ENCODE measurements at regions not wholly inside any gene's neighbourhood (a gene's known extent, or its start where the extent isn't known, plus 50 kb on each side); places are given as distances from the start of the nearest gene placed in this dataset.

GRCh38 chr7:110142939-110143526, 947.9 kb upstream of the LRRN3 start:
- H3K36me3 ChIP-seq (ENCODE audit: control insufficient read depth in 2 of 2, insufficient read depth in 1 of 2, low read length in 2 of 2) = no peaks in the 10 kb centered on the region
- no peaks in the 10 kb centered on the region for H3K9me3 ChIP-seq (ENCODE audit: control insufficient read depth, insufficient read depth, low read depth, low read length)
- no peak overlapping the region for H3K27ac ChIP-seq (ENCODE audit: extremely low read depth, low read depth, low read length)
- POLR2A ChIA-PET = no interaction called here
- no peak for TF ChIP-seq ZNF792 (tag by site-specific recombination; IDR thresholded peaks at IDR 0.05)
- TF ChIP-seq ZNF354C (tag by site-specific recombination; IDR thresholded peaks at IDR 0.05; ENCODE audit: borderline replicate concordance, low read depth) = no peak
- TF ChIP-seq ZBTB20 (tag by site-specific recombination; IDR thresholded peaks at IDR 0.05) = no peak
- no peak for TF ChIP-seq ZSCAN16 (tag by site-specific recombination; IDR thresholded peaks at IDR 0.05)
- no peak for TF ChIP-seq ZFHX2 (tag by site-specific recombination; conservative IDR thresholded peaks at IDR 0.05)
- TF ChIP-seq, protein P1, sequence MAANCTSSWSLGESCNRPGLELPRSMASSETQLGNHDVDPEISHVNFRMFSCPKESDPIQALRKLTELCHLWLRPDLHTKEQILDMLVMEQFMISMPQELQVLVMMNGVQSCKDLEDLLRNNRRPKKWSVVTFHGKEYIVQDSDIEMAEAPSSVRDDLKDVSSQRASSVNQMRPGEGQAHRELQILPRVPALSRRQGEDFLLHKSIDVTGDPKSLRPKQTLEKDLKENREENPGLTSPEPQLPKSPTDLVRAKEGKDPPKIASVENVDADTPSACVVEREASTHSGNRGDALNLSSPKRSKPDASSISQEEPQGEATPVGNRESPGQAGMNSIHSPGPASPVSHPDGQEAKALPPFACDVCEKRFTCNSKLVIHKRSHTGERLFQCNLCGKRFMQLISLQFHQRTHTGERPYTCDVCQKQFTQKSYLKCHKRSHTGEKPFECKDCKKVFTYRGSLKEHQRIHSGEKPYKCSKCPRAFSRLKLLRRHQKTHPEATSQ (tag by site-specific recombination; IDR thresholded peaks at IDR 0.05) = no peak
- TF ChIP-seq ZNF292 (tag by site-specific recombination; IDR thresholded peaks at IDR 0.05; ENCODE audit: borderline replicate concordance, low read depth) = no peak
- no peak for TF ChIP-seq ZXDB (tag by site-specific recombination; IDR thresholded peaks at IDR 0.05)
- TF ChIP-seq, protein P2, sequence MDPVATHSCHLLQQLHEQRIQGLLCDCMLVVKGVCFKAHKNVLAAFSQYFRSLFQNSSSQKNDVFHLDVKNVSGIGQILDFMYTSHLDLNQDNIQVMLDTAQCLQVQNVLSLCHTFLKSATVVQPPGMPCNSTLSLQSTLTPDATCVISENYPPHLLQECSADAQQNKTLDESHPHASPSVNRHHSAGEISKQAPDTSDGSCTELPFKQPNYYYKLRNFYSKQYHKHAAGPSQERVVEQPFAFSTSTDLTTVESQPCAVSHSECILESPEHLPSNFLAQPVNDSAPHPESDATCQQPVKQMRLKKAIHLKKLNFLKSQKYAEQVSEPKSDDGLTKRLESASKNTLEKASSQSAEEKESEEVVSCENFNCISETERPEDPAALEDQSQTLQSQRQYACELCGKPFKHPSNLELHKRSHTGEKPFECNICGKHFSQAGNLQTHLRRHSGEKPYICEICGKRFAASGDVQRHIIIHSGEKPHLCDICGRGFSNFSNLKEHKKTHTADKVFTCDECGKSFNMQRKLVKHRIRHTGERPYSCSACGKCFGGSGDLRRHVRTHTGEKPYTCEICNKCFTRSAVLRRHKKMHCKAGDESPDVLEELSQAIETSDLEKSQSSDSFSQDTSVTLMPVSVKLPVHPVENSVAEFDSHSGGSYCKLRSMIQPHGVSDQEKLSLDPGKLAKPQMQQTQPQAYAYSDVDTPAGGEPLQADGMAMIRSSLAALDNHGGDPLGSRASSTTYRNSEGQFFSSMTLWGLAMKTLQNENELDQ (tag by site-specific recombination; IDR thresholded peaks at IDR 0.05; ENCODE audit: low read depth) = no peak
- no peak for TF ChIP-seq KLF8 (tag by site-specific recombination; IDR thresholded peaks at IDR 0.05)
- no peak for TF ChIP-seq ZBTB21 (tag by site-specific recombination; IDR thresholded peaks at IDR 0.05)
- TF ChIP-seq, protein P3, sequence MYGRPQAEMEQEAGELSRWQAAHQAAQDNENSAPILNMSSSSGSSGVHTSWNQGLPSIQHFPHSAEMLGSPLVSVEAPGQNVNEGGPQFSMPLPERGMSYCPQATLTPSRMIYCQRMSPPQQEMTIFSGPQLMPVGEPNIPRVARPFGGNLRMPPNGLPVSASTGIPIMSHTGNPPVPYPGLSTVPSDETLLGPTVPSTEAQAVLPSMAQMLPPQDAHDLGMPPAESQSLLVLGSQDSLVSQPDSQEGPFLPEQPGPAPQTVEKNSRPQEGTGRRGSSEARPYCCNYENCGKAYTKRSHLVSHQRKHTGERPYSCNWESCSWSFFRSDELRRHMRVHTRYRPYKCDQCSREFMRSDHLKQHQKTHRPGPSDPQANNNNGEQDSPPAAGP (tag by site-specific recombination; IDR thresholded peaks at IDR 0.05) = no peak
- H3K4me3 ChIP-seq (ENCODE audit: low read depth, low read length) = no peak overlapping the region
- CTCF ChIA-PET = no interaction called here
- no peaks in the 10 kb centered on the region for H3K4me1 ChIP-seq (ENCODE audit: control insufficient read depth, insufficient read depth, low read length)

DNA sequence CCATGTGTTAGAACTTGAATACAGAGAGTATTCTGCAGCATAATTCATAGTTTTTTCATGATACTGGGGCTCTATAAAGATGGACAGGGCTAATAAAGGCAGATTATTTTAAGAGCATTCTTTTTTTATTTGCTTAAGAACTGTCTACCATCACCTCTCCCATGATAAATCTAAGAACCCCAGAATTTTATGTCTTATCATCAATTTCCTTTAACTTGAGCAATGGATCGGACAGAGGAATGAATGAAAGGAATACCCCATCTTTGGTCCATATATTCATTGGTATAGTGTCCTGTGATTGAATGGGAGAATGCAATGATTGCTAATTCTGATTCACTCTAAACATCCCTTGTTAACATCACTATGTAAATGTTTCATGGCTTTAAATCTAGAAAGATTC, 946.3 kb upstream of the LRRN3 start:
- Histone ChIP-seq H3K27ac (ENCODE audit: extremely low read depth, low read depth, low read length) (no peak overlapping the region), H3K9me3 (ENCODE audit: control insufficient read depth, insufficient read depth, low read depth, low read length) (no peaks in the 10 kb centered on the region), H3K4me3 (ENCODE audit: low read depth, low read length) (no peak overlapping the region), H3K36me3 (ENCODE audit: control insufficient read depth in 2 of 2, insufficient read depth in 1 of 2, low read length in 2 of 2) (no peaks in the 10 kb centered on the region), H3K4me1 (ENCODE audit: control insufficient read depth, insufficient read depth, low read length) (no peaks in the 10 kb centered on the region)
- TF ChIP-seq ZNF16 (tag by site-specific recombination; IDR thresholded peaks at IDR 0.05; ENCODE audit: low read depth) (no peak), PATZ1 (tag by site-specific recombination; IDR thresholded peaks at IDR 0.05) (no peak), ZBTB20 (tag by site-specific recombination; IDR thresholded peaks at IDR 0.05) (no peak), ZNF654 (tag by site-specific recombination; IDR thresholded peaks at IDR 0.05; ENCODE audit: low read depth) (no peak), ZNF138 (tag by site-specific recombination; IDR thresholded peaks at IDR 0.05; ENCODE audit: borderline replicate concordance) (no peak), ZNF529 (tag by site-specific recombination; IDR thresholded peaks at IDR 0.05; ENCODE audit: insufficient replicate concordance) (no peak), ZNF549 (tag by site-specific recombination; IDR thresholded peaks at IDR 0.05) (no peak), ZXDB (tag by site-specific recombination; IDR thresholded peaks at IDR 0.05) (no peak), ZNF18 (tag by site-specific recombination; IDR thresholded peaks at IDR 0.05) (no peak), TRIM28 (IDR thresholded peaks at IDR 0.05; ENCODE audit: borderline replicate concordance, low read length) (no peak), ZNF133 (tag by site-specific recombination; IDR thresholded peaks at IDR 0.05) (no peak), ZNF776 (tag by site-specific recombination; IDR thresholded peaks at IDR 0.05; ENCODE audit: borderline replicate concordance) (no peak)
- TF ChIP-seq, protein P4, sequence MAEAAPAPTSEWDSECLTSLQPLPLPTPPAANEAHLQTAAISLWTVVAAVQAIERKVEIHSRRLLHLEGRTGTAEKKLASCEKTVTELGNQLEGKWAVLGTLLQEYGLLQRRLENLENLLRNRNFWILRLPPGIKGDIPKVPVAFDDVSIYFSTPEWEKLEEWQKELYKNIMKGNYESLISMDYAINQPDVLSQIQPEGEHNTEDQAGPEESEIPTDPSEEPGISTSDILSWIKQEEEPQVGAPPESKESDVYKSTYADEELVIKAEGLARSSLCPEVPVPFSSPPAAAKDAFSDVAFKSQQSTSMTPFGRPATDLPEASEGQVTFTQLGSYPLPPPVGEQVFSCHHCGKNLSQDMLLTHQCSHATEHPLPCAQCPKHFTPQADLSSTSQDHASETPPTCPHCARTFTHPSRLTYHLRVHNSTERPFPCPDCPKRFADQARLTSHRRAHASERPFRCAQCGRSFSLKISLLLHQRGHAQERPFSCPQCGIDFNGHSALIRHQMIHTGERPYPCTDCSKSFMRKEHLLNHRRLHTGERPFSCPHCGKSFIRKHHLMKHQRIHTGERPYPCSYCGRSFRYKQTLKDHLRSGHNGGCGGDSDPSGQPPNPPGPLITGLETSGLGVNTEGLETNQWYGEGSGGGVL (tag by site-specific recombination; IDR thresholded peaks at IDR 0.05) = no peak
- CTCF ChIA-PET = no interaction called here
- POLR2A ChIA-PET = no interaction called here
